Stomach (tissue), 4 donors: ENCODE measurements at regions not wholly inside any gene's neighbourhood (a gene's known extent, or its start where the extent isn't known, plus 50 kb on each side); places are given as distances from the start of the nearest gene placed in this dataset.

ENCODE experiments used
- CTCF ChIP-seq, 7 experiments: fragments of 450-650 bp in 4 of 7; fragments of 200-600 bp in 3 of 7; sonication (generic) in 3 of 7; IDR thresholded peaks; one replicate each; pipeline ENCODE4 v1.5.1; 2016 to 2019; ENCODE audit warnings: antibody characterized with exemption in 7 of 7, control low read depth in 2 of 7, mild to moderate bottlenecking in 1 of 7
- EP300 ChIP-seq: sonication (generic); formaldehyde crosslinking; IDR thresholded peaks from one replicate; pipeline ENCODE4 v1.6.1; 2017; ENCODE audit warnings: antibody characterized with exemption
- POLR2A ChIP-seq, 4 donors: fragments of 450-650 bp; IDR thresholded peaks; one replicate each; pipeline ENCODE4 v1.6.1; 2016; ENCODE audit warnings: antibody characterized with exemption in 4 of 4, control low read depth in 2 of 4, mild to moderate bottlenecking in 1 of 4, moderate library complexity in 1 of 4
- POLR2AphosphoS5 ChIP-seq, 3 donors: sonication (generic); formaldehyde crosslinking; IDR thresholded peaks; one replicate each; pipeline ENCODE4 v1.6.1; 2016; ENCODE audit warnings: antibody characterized with exemption in 3 of 3

- no peak for TF ChIP-seq CTCF (IDR thresholded peaks at IDR 0.05)
- no peak for TF ChIP-seq EP300
- TF ChIP-seq POLR2A (IDR thresholded peaks at IDR 0.05): no peak
- TF ChIP-seq POLR2AphosphoS5 (IDR thresholded peaks at IDR 0.05): no peak
Measured at GRCh38 chr7:125484755-125485154, 555.1 kb upstream of the POT1 start.
